ENCODE measurements at regions not wholly inside any gene's neighbourhood (a gene's known extent, or its start where the extent isn't known, plus 50 kb on each side); places are given as distances from the start of the nearest gene placed in this dataset.

DNA sequence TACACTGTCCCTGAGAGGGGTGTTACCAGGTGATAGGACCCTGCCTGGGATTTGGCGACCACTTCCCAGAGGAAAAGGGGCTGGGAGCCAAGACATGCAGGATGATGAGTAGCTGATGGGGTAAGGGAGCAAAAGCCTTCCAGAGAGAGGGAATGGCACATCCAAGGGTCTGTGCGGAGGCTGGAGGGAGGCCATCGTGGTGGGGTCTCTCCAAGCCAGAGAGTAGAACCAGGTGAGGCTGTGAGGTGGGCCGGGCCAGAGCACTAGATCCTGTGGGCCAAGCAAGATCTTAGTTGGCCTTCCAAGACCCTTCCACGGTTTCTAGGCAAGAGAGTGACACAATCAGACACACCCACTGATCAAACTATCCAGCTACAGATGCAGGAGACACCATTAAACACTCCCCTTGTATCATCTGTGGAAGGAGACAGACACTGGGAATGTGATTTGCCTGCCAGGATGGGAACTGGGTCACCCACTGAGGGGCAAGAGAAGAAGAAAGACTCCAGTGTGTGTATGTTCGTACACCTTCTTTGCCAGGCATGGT is 128.9 kb downstream of the BANF2 start:
- FAIRE-seq (no peak), DNase-seq (ENCODE audit: low spot score) (no peak), ATAC-seq (no peak)
- H3K36me3 ChIP-seq (replicated peaks in 1 of 2; ENCODE audit: control insufficient read depth in 1 of 2, insufficient read depth in 2 of 2, low read length in 2 of 2): no peaks in the 10 kb centered on the region
- H2AFZ ChIP-seq (ENCODE audit: low read length): no peak overlapping the region
- peak overlapping the region; percentile 42; the same call in 1 of the 2 replicates for H3K4me2 ChIP-seq (ENCODE audit: low read depth, low read length)
- in situ Hi-C loops (cut with HindIII; ENCODE audit: extremely low pct_ligation_motif_present, low pct_unique_long_range_greater_than_20kb) (no loop called here), intact Hi-C loops (cut with micrococcal nuclease; ENCODE audit: unreplicated experiment) (loop anchor here (5.0 kb wide), 1 partner anchor 106 kb away; no protein-coding TSS in a partner anchor)
- 68% methylated on average over 6 of the region's 6 CpGs for WGBS (ENCODE audit: low lambda C conversion rate)
- no peak overlapping the region for H3K9ac ChIP-seq (ENCODE audit: insufficient read depth, low read depth, low read length)
- no peaks in the 10 kb centered on the region; a peak in 1 of 5 replicates for H3K27me3 ChIP-seq (ENCODE audit: control insufficient read depth in 1 of 2, insufficient read depth in 2 of 2, low read length in 2 of 2)
- H3K79me2 ChIP-seq (ENCODE audit: insufficient read depth, low read length): no peaks in the 10 kb centered on the region
- ChIA-PET POLR2A (interaction anchor here (1.3 to 5.7 kb wide), 4 partner anchors 21 to 57 kb away, joined by 3 to 60 read pairs (median 8); no protein-coding TSS in a partner anchor), CTCF (ENCODE audit: low intra/inter-chr PET ratio, low total read pairs) (no interaction called here)
- H4K20me1 ChIP-seq (ENCODE audit: insufficient read depth, low read length): no peaks in the 10 kb centered on the region
- no peak overlapping the region for H3K4me3 ChIP-seq (replicated peaks in 1 of 3; ENCODE audit: insufficient read depth in 1 of 3, low read depth in 2 of 3, low read length in 3 of 3)
- H3K27ac ChIP-seq (ENCODE audit: extremely low read length, insufficient read depth, low read length): no peak overlapping the region
- no peaks in the 10 kb centered on the region for H3K9me3 ChIP-seq (ENCODE audit: low read length)
- H3K4me1 ChIP-seq (ENCODE audit: insufficient read depth, low read length): peaks cover 65% of the 10 kb centered on the region
- BruUV-seq (replicated peaks): no TSS peak
- TF ChIP-seq ZFYVE20 (CRISPR knock-in tag; IDR thresholded peaks at IDR 0.05; ENCODE audit: borderline replicate concordance, low read depth) (no peak), ZNF205 (CRISPR knock-in tag; IDR thresholded peaks at IDR 0.05) (peak; percentile 4; the same call in 1 of the 2 replicates), ZMYM3 (CRISPR knock-in tag; IDR thresholded peaks at IDR 0.05) (peak; percentile 12; the same call in 1 of the 2 replicates), ZNF788 (CRISPR knock-in tag; IDR thresholded peaks at IDR 0.05; ENCODE audit: borderline replicate concordance) (no peak), ISX (CRISPR knock-in tag; conservative IDR thresholded peaks at IDR 0.05) (no peak), CBX1 (IDR thresholded peaks at IDR 0.05; ENCODE audit: low read depth) (no peak), ZNF83 (CRISPR knock-in tag; IDR thresholded peaks at IDR 0.05; ENCODE audit: borderline replicate concordance) (no peak), HINFP (CRISPR knock-in tag; IDR thresholded peaks at IDR 0.05; ENCODE audit: low read depth) (no peak), ZNF430 (CRISPR knock-in tag; IDR thresholded peaks at IDR 0.05) (no peak), ZBTB42 (CRISPR knock-in tag; IDR thresholded peaks at IDR 0.05) (no peak), ZNF337 (CRISPR knock-in tag; IDR thresholded peaks at IDR 0.05; ENCODE audit: borderline replicate concordance, low read depth) (no peak), THAP8 (CRISPR knock-in tag; IDR thresholded peaks at IDR 0.05; ENCODE audit: borderline replicate concordance) (no peak), HNF4A (CRISPR knock-in tag; IDR thresholded peaks at IDR 0.05) (no peak), CREB3 (CRISPR knock-in tag; IDR thresholded peaks at IDR 0.05) (no peak), NRL (CRISPR knock-in tag; IDR thresholded peaks at IDR 0.05; ENCODE audit: borderline replicate concordance) (no peak), SIN3A (IDR thresholded peaks at IDR 0.05; ENCODE audit: borderline replicate concordance, low read depth, low read length) (no peak), JARID2 (CRISPR knock-in tag; IDR thresholded peaks at IDR 0.05; ENCODE audit: insufficient replicate concordance) (no peak), ZNF484 (CRISPR knock-in tag; IDR thresholded peaks at IDR 0.05; ENCODE audit: borderline replicate concordance, low read depth) (0 out of 2 replicates have a peak, but pooled peaks have one; percentile 52), ZSCAN5A (CRISPR knock-in tag; IDR thresholded peaks at IDR 0.05; ENCODE audit: borderline replicate concordance) (no peak), MYC (CRISPR knock-in tag; IDR thresholded peaks at IDR 0.05; ENCODE audit: borderline replicate concordance) (no peak)
- TF ChIP-seq, protein P1, sequence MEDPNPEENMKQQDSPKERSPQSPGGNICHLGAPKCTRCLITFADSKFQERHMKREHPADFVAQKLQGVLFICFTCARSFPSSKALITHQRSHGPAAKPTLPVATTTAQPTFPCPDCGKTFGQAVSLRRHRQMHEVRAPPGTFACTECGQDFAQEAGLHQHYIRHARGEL (CRISPR knock-in tag; IDR thresholded peaks at IDR 0.05): 0 out of 2 replicates have a peak, but pooled peaks have one; percentile 66

Measured in HepG2 (cell line).